ENCODE measurements at regions not wholly inside any gene's neighbourhood (a gene's known extent, or its start where the extent isn't known, plus 50 kb on each side); places are given as distances from the start of the nearest gene placed in this dataset.

DNA sequence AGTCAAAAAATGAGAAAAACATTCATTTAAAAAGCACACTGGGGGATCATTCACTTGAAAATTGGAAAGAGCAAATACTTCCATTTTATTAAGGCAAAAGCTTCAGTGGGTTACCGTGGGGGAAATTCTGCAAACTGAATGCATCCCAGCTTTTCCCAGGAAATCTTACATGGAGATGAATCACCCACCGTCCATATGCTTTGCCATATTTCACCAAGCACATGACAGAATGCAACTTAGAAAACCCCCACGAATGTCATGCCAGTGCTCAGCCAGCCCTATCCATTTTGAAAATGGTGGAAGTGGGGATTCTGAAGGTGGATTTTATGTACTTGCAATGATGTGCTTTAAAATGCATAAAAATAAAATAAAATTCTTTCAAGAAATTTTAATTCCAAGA lies 485.5 kb upstream of the ID2 start:
- TF ChIP-seq EZH2 (IDR thresholded peaks at IDR 0.05; ENCODE audit: insufficient read depth, poor library complexity, severe bottlenecking) (no peak), EZH2phosphoT487 (IDR thresholded peaks at IDR 0.05; ENCODE audit: insufficient read depth, low read depth) (no peak)

Measured in GM23248 (cell line).